GM19238 (cell line): ENCODE measurements at regions not wholly inside any gene's neighbourhood (a gene's known extent, or its start where the extent isn't known, plus 50 kb on each side); places are given as distances from the start of the nearest gene placed in this dataset.

Experiments used
- DNase-seq: peaks from one replicate; pipeline ENCODE4 v3.0.0; 2011; ENCODE audit warnings: low spot score; ENCODE audit not compliant: insufficient read length

GRCh38 chr3:6079561-6080179, 781.2 kb upstream of the GRM7 start:
- DNase-seq = no peak

DNA sequence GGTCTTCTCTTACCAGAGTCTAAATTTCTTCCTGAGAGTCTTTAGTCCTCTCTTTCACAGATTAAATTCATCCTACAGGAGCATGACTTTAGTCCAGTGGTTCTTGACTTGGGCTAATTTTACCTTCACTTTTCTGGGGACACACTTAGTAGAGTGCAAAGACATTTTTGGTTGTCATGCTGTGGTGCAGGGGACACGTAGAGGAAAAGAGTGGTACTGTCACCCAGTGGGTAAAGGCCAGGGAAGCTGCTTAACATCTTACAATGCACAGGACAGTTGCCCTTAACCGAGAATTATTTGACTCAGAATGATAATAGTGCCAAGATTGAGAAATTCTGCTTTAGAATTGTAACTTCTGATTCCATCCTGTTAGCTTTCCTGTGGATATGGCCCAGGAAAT, 772.5 kb upstream of the GRM7 start:
- no peak for DNase-seq

DNA sequence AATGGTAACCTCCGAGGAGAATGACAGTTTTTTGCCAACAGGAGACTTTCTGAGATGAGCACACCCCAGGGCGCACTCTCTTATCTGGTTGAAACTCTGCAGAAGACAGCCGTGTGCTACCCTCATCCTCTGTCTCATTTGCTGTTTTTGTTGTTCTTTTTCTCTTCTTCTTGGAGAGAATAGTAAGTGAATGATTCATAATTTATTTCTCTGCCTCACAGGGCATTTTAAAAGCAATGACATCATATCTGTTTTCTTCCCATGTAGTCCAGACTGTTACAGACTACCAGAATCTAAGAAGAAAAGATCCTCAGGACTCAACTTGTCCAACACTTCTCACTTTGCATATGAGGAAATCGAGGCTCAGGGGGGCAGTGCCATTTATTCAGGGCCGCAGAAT, 771.1 kb upstream of the GRM7 start:
- no peak for DNase-seq

DNA sequence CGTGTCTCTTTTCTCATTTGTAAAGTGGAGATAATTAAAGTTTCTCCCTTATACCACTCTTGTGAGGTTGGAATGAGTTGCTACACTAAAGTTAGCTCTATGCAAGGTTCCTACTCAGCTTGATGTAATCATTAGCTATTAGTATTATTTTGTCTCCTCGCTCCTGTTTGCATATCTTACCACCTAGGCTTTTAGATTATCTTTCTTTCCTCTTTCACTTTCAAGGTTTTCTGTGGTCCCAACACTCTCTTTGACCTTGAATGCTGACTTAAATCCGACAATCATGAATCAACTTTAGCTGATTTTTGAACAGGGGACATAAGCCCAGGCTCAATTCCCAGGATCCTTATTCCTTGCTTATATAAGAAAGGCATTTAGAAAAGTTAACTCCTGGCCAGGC, 769.7 kb upstream of the GRM7 start:
- no peak for DNase-seq

DNA sequence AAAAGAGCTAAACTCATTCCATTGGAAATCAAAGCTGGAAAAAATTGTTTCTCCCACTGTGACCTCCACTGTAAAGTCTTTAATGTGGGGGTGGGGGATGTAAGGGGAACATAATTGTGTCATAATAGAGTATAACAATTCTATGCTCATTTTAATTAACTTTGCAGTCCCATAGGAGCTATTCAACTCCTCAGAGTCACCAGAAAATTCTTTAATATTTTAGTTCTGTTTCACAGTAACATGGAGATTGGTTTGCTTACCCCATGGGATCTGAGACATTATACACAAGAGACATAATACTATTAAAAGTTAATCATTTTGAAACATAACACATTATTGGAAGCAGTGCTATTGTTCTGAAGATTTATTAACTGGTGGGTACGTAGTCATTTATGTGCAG, 765.9 kb upstream of the GRM7 start:
- no peak for DNase-seq

- no peak for DNase-seq
These were observed 763.9 kb upstream of the GRM7 start for GRCh38 chr3:6097021-6097420.

DNA sequence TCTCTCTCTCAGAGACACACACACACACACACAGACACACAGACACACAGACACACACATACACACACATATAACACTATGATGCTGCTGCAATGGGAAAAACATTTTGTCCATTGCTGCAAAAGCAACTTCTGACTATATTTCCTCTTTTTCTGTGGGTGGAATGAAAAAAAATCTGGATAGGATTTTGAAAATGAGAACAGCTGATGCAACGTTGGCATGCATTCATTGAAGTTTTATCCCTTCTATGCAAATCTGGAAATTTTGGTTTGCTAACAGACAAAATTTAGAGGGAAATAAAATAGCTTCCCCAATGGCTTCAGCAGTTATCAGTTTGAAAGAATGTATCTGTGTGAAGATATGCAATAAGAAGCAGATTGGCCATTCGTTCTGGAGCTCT, 763.4 kb upstream of the GRM7 start:
- DNase-seq = no peak

DNA sequence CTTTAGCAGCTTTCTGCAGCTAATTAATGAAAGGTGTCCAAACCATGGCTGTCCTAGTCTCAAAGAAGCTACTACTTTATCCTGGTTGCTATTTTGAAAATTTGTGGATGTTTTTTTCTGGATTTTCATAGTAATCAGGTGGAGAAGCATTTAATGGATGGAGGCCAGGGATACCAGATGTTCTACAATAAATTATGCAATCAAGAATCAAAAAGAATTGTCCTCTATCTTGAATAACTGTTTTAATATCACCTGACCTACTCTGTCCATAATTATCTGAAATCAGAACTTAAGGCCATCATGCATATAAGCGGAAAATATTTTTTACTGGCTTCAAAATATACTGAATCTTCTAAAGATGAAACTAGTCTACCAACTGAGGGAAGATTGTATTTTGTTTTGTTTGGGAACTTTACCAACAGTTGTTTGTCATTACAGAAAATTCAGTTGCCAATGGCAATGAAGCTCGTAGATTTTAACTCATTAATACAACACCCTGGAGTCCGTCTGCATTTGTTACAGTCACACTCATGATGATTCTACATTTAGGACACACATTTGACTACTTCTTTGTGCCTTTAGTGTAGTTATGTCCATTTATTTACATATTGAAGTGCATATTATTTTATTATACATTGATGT, 762.3 kb upstream of the GRM7 start:
- DNase-seq = no peak

DNA sequence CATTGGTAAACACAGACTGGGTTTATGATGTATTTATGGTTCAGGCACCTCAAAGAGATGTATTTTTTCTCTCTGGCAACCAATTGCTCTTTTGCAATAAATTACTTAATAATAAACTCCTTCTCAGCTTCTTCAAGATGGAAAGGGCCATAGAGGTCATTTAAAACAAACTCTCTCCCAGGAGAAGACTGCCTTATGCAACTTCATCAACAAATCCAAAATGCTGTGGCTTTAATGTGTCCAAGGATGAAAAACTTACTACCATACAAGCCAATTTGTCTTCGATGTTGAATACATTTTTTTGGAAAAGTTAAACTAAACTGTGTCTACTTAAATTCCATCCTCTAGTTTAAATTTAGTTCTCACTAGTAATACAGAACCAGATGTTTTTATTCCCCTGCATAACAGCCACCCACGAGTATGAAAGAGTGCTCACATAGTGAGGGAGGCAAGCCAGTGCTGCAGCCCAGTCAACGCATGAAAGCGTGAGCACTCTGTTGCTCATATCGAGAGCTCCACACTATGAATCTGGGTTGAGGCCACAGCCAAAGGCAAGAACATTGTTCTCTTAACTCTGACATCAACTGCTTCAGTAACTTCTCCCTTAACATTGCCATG, 761.3 kb upstream of the GRM7 start:
- DNase-seq = no peak

DNA sequence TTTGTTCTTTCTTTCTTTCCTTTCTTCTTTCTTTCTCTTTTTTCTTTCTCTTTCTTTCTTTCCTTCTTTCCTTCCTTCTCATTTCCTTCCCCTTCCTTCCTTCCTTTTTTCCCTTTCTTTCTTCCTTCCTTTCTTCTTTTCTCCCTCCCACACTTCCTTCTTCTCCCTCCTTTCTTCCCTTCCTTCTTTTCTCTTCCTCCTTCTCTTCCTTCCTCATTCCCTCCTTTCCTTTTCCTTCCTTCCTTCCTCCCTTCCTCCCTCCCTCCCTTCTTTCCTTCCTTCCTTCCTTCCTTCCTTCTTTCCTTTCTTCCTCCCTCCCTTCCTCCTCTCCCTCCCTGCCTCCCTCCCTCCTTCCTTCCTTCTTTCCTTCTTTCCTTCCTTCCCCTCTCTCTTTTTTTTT, 755.7 kb upstream of the GRM7 start:
- no peak for DNase-seq

DNA sequence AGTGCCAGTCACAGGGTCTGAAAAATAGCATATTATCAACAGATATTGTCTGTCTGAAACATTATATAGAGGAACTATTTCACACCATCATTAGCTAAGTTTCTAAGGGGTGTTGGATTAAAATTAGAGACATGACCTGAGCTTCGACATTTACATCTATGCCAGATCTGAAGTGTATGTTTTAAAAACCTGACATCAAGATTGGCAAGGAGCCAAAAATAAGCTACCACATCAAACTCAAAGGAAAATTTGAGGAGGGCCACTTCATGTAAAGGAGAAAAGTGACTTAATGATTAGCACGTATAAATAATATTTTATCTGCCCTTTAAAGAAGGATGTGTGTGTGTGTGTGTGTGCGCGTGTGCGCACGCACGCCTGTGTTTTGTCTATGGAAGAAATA, 752.0 kb upstream of the GRM7 start:
- DNase-seq = no peak

- no peak for DNase-seq
These were observed 750.5 kb upstream of the GRM7 start for GRCh38 chr3:6110451-6110850.

- DNase-seq = no peak
These were observed 748.4 kb upstream of the GRM7 start for GRCh38 chr3:6112546-6112945.

DNA sequence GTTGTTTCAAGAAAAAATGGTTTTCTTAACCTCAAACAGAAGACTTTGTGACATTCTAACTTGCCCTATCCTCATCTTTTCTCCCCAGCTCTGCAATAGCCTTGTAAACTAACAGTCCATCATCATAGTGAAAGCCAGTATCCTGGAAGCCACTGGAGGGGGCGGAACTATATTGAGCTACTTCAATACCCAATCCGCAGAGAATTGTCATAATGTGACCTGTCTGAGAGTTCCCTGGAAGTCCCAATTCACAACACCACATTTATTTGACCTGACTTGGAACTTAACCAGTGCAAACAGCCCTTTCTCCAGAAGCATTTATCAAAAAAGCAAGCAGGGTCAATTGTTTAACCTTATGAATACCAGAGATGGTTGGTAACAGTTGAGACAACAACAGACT, 747.6 kb upstream of the GRM7 start:
- no peak for DNase-seq

DNA sequence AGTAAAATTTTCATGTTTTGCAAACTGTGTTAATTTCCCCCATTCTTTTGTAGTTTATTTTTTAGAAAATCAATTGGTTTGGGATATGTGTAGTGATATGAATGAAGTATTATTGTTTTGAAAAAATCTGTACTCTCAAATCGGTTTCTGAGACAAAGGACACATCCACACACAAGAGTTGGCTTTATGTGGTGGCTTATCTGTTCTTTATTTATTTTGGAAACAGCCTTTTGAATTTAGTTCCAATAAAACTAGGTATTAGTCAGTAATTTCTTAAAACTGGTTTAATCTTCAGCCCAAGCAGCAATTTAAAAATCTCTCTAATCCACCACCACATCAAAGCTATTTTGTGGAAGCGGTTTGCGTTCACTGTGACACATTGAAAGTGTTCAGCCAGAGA, 741.5 kb upstream of the GRM7 start:
- no peak for DNase-seq

DNA sequence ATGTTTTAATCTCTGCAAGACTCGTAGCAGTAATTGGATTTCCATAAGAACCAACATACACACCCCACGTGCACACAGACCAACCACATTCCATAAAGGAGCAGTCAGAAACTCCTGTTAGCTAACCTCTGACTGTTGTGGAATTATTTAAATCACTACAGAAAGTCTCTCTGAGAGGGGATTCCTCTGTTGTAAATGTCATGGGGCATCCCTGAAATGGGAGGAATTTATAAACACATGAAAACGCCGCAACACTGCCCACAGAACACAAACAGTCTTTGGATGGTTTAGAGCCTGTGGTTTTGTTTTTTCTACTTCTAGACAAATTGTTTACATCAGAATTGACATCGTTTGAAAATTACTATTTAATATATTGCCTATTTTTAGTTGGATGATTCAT, 740.1 kb upstream of the GRM7 start:
- DNase-seq = no peak

GRCh38 chr3:6124875-6125274, 736.0 kb upstream of the GRM7 start:
- DNase-seq = no peak

DNA sequence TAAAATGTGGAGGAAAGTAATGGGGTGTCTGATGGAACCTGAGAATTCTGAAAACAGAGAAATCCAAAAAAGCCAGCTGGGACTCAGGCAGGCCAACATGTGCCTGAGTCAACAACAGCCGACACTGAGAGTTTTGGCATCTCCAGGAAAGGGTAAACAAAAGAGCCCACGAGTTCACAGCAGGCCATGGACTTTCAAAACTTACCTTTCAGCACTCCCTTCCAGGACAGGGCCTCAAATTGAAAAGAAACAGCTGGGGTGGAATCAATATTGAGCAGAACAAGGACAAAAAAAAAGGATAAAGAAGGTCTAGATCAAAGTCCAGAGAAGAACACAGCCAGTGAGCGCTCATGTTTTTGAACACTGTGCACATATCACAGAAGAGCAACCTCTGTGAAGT, 735.4 kb upstream of the GRM7 start:
- no peak for DNase-seq

DNA sequence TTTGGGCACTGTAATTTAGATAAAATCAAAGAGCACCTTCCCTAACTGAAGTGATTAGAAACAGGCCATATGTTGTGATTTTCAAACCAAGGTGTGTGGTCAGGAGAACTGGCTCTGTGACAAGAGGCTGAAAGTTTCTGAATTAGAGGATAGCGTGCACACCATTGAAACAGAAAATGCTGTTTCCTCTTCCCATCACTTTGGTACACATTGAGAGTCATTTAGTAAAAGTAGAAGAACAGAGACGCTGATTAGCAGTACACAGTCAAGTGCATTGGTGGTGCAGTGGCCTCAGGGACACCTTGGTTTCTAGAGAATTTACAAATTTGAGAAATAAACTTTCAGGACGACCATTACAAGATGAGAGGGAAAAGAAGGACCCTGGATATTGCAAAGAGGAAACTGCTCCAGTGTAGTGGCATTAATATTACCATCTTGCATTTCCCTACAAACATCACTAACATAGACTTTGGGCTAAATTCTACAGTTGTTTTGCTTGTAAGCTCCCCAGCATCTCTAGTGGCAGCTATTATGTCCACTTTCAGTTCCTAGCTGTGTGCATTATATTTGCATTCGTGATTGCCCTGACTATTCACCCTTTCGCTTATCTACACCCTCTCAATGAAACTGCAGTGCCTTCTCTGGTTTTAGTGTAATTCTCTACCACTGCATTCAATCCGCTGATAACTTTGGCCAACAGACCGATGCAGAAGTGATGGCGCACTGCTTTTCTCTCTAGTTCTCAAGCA, 728.1 kb upstream of the GRM7 start:
- DNase-seq = no peak

DNA sequence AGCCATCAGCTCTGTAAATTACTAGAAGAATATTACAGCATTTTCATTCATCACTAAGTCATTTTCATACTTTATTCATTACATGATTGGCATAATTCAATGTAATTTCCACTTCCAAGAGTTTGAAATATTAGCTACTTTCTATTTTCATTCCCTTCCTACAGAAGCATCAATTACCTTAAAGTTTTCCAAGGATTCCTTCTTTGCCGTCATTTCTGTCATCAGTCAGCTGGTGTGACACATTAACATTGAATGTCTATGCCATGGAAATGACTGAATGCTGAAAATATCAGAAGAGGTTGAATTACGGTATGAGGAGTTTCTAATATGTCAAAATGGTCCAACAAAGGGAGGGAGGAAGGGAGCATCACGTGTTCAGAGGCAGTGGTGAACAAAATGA, 718.2 kb upstream of the GRM7 start:
- no peak for DNase-seq

DNA sequence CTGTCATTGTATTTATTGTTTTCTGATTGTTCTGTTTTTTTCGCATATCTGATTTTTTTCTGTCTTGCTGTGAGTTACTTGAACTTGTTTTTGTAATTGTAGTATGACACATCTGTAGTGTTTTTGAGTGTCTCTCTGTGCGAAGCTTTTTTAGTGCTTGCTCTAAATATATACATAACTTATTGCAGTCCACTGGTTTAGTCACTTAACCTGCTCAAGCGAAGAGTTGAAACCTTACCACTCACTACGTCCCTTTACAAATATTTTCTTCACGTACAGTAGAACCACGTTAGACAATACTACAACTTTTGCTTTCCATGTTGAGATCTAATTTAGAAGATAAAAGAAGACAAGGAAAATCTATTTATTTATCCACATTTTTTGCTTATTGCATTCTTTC, 713.0 kb upstream of the GRM7 start:
- DNase-seq = no peak

DNA sequence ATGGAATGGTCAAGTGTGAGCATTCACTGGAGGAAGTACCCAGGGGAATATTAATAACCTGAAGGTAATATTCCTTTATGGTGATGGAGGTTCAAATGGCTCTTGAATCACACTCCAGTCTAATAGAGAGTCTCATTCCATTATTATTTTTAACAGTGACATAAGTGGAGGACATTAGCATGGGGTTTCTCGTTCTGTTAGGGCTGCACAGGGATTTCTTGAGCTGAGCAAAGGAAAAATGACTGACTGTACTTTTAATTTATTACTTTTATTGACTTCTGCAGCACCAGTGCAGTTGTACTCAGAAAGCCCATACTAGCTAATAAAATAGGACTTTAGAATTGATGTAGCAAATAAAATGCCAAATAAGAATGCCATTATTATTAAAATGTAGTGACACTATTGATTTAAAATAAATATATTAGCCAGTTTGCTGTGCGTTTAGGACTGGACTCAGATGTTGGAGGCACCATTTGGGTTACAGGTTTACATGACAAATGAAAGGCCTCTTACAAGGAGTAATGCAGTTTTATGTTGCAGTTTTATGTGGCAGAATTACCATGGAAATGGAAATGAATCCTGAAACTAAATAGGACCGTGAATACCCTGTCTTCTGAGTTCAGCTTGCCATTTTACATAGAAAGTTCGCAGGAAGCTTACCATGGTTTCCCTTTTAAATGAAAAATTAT, 705.1 kb upstream of the GRM7 start:
- no peak for DNase-seq
